DOHH2 (cell line): ENCODE measurements at regions not wholly inside any gene's neighbourhood (a gene's known extent, or its start where the extent isn't known, plus 50 kb on each side); places are given as distances from the start of the nearest gene placed in this dataset.

Source experiments
- EZH2phosphoT487 ChIP-seq: fragments of 200-600 bp; sonication (generic); IDR thresholded peaks from 2 replicates; pipeline ENCODE4 v1.6.1; 2017; ENCODE audit warnings: borderline replicate concordance, mild to moderate bottlenecking, antibody characterized with exemption, low read length, moderate library complexity, mixed read lengths
- TF ChIP-seq, protein P1 (sequence below): fragments of 200-600 bp; sonication (generic); IDR thresholded peaks from one replicate; pipeline ENCODE4 v1.5.1; 2014; ENCODE audit warnings: antibody characterized with exemption, mild to moderate bottlenecking, low read depth, low read length; ENCODE audit not compliant: poor library complexity, severe bottlenecking

DNA sequence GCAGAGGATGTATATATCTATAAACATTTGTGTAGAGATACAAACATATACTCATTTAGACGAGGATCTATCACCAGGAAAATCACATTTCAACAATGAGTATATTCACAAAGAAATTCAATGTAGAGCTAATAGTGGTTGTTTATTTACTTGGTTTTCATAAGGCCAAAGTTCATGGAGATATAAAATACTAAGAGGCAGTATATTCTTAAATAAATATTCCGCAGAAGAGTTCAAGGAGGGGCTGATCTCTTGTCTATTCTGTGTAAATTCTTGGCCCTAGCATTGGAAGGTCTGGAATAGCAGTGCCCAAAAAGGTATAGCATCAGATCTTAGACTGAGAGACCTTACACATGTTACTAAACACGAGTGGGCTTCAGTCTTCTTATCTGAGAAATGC is 122.1 kb downstream of the EDEM1 start:
- TF ChIP-seq, protein P1, sequence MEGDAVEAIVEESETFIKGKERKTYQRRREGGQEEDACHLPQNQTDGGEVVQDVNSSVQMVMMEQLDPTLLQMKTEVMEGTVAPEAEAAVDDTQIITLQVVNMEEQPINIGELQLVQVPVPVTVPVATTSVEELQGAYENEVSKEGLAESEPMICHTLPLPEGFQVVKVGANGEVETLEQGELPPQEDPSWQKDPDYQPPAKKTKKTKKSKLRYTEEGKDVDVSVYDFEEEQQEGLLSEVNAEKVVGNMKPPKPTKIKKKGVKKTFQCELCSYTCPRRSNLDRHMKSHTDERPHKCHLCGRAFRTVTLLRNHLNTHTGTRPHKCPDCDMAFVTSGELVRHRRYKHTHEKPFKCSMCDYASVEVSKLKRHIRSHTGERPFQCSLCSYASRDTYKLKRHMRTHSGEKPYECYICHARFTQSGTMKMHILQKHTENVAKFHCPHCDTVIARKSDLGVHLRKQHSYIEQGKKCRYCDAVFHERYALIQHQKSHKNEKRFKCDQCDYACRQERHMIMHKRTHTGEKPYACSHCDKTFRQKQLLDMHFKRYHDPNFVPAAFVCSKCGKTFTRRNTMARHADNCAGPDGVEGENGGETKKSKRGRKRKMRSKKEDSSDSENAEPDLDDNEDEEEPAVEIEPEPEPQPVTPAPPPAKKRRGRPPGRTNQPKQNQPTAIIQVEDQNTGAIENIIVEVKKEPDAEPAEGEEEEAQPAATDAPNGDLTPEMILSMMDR = no peak
- TF ChIP-seq EZH2phosphoT487 = no peak
